ENCODE measurements at regions not wholly inside any gene's neighbourhood (a gene's known extent, or its start where the extent isn't known, plus 50 kb on each side); places are given as distances from the start of the nearest gene placed in this dataset.

- WGBS, result 90% methylated on average over 8 of the region's 8 CpGs
- no peak for TF ChIP-seq CTCF (IDR thresholded peaks at IDR 0.05)
- TF ChIP-seq POLR2AphosphoS5 (IDR thresholded peaks at IDR 0.05), result no peak
- no peak for TF ChIP-seq POLR2A (IDR thresholded peaks at IDR 0.05)
- H3K27me3 ChIP-seq (replicated peaks; ENCODE audit: insufficient read depth), result no peaks in the 10 kb centered on the region
- intact Hi-C loops (cut with DNase I), result no loop called here
- H3K9me3 ChIP-seq, result no peaks in the 10 kb centered on the region
- H3K36me3 ChIP-seq, result no peaks in the 10 kb centered on the region
- H3K27ac ChIP-seq, result no peak overlapping the region
- no peaks in the 10 kb centered on the region for H3K4me1 ChIP-seq (replicated peaks)
- no peak for DNase-seq (ENCODE audit: low spot score)
- H3K4me3 ChIP-seq, result no peak overlapping the region
These were observed 110.0 kb upstream of the DMRT1 start for GRCh38 chr9:731474-731873.

- Histone ChIP-seq H3K4me3 (no peak overlapping the region), H3K27me3 (replicated peaks; ENCODE audit: insufficient read depth) (no peaks in the 10 kb centered on the region), H3K27ac (peak overlapping the region in 1 of 2 donors; percentile 32), H3K36me3 (peaks cover 0 to under 1% of the 10 kb centered on the region in 2 donors), H3K4me1 (replicated peaks) (peaks cover 4% of the 10 kb centered on the region), H3K9me3 (no peaks in the 10 kb centered on the region)
- intact Hi-C loops (cut with DNase I), result loop anchor here (5.0 kb wide), 1 partner anchor 38 kb away; no protein-coding TSS in a partner anchor
- no peak for DNase-seq (ENCODE audit: low spot score)
- TF ChIP-seq POLR2AphosphoS5 (IDR thresholded peaks at IDR 0.05), result no peak
- no peak for TF ChIP-seq POLR2A (IDR thresholded peaks at IDR 0.05)
- no peak for TF ChIP-seq CTCF (IDR thresholded peaks at IDR 0.05)
- 52% methylated on average over 9 of the region's 9 CpGs for WGBS
These were observed 106.5 kb upstream of the DMRT1 start for GRCh38 chr9:734831-735511.

- Histone ChIP-seq H3K27ac (peak overlapping the region; percentile 58 to 69), H3K27me3 (replicated peaks; ENCODE audit: insufficient read depth) (no peaks in the 10 kb centered on the region), H3K4me1 (replicated peaks) (peaks cover 4% of the 10 kb centered on the region), H3K4me3 (no peak overlapping the region), H3K9me3 (no peaks in the 10 kb centered on the region), H3K36me3 (peaks cover 10 to 22% of the 10 kb centered on the region in 2 donors)
- no peak for TF ChIP-seq POLR2AphosphoS5 (IDR thresholded peaks at IDR 0.05)
- TF ChIP-seq POLR2A (IDR thresholded peaks at IDR 0.05), result no peak
- no peak for TF ChIP-seq CTCF (IDR thresholded peaks at IDR 0.05)
- WGBS, result 67% methylated on average over 7 of the region's 7 CpGs
- no peak for DNase-seq (ENCODE audit: low spot score)
- intact Hi-C loops (cut with DNase I), result loop anchor here (5.0 kb wide), 1 partner anchor 40 kb away; no protein-coding TSS in a partner anchor
These were observed 103.9 kb upstream of the DMRT1 start for GRCh38 chr9:737400-738120.

- WGBS, result 53% methylated on average over 14 of the region's 14 CpGs
- peaks cover 10 to 28% of the 10 kb centered on the region in 2 donors for H3K36me3 ChIP-seq
These were observed 103.1 kb upstream of the DMRT1 start for GRCh38 chr9:738209-738915.

GRCh38 chr9:739362-739761 is 102.1 kb upstream of the DMRT1 start:
- TF ChIP-seq POLR2AphosphoS5 (IDR thresholded peaks at IDR 0.05), result no peak
- no peak for TF ChIP-seq POLR2A (IDR thresholded peaks at IDR 0.05)
- no peak for TF ChIP-seq CTCF (IDR thresholded peaks at IDR 0.05)
- Histone ChIP-seq H3K4me3 (no peak overlapping the region), H3K9me3 (no peaks in the 10 kb centered on the region), H3K27ac (peak overlapping the region; percentile 58 to 69), H3K27me3 (replicated peaks; ENCODE audit: insufficient read depth) (no peaks in the 10 kb centered on the region), H3K36me3 (peaks cover 10 to 28% of the 10 kb centered on the region in 2 donors), H3K4me1 (replicated peaks) (peaks cover 4% of the 10 kb centered on the region)
- no peak for DNase-seq (ENCODE audit: low spot score)
- intact Hi-C loops (cut with DNase I), result loop anchor here (5.0 kb wide), 1 partner anchor 42 kb away; no protein-coding TSS in a partner anchor

More at GRCh38 chr9:738209-738915, 103.1 kb upstream of the DMRT1 start:
- H3K27me3 ChIP-seq (replicated peaks; ENCODE audit: insufficient read depth), result no peaks in the 10 kb centered on the region
- H3K4me1 ChIP-seq (replicated peaks), result peaks cover 4% of the 10 kb centered on the region
- no peaks in the 10 kb centered on the region for H3K9me3 ChIP-seq
- DNase-seq (ENCODE audit: low spot score), result peak; percentile 64
- intact Hi-C loops (cut with DNase I), result loop anchor here (5.0 kb wide), 1 partner anchor 41 kb away; no protein-coding TSS in a partner anchor
- peak overlapping the region; percentile 58 to 69 for H3K27ac ChIP-seq
- TF ChIP-seq POLR2AphosphoS5 (IDR thresholded peaks at IDR 0.05) (peak; percentile 88), POLR2A (IDR thresholded peaks at IDR 0.05) (no peak)
- H3K4me3 ChIP-seq, result no peak overlapping the region

All from prostate gland (tissue), 2 donors.